ENCODE measurements at regions not wholly inside any gene's neighbourhood (a gene's known extent, or its start where the extent isn't known, plus 50 kb on each side); places are given as distances from the start of the nearest gene placed in this dataset.
"Not testable (repeated sequence)": the region's sequence is repeated elsewhere in the genome, so short reads cannot be mapped to it uniquely, and the experiment has no call there.

- Histone ChIP-seq H2AFZ (ENCODE audit: low read depth, low read length) (no peak overlapping the region), H3K9me3 (ENCODE audit: low read length) (no peaks in the 10 kb centered on the region), H3K27ac (ENCODE audit: low read length) (no peak overlapping the region), H3K9ac (ENCODE audit: low read length) (no peak overlapping the region), H3K79me2 (replicated peaks; ENCODE audit: insufficient read depth, low read length) (no peaks in the 10 kb centered on the region), H3K27me3 (ENCODE audit: insufficient read depth, low read depth, low read length) (no peaks in the 10 kb centered on the region), H3K4me3 (ENCODE audit: low read length) (no peak overlapping the region), H3K4me2 (ENCODE audit: low read length) (no peak overlapping the region), H4K20me1 (ENCODE audit: insufficient read depth) (no peaks in the 10 kb centered on the region), H3K9me2 (ENCODE audit: insufficient read depth, low read length) (no peaks in the 10 kb centered on the region), H3K36me3 (ENCODE audit: insufficient read depth, low read length) (no peaks in the 10 kb centered on the region), H3F3A (ENCODE audit: insufficient read depth, low read length, poor library complexity, severe bottlenecking) (no peaks in the 10 kb centered on the region)
- TF ChIP-seq RAD21 (conservative IDR thresholded peaks at IDR 0.05) (no peak), TAF1 (IDR thresholded peaks at IDR 0.05; ENCODE audit: low read depth) (no peak), POLR2AphosphoS5 (IDR thresholded peaks at IDR 0.05) (no peak), MXI1 (conservative IDR thresholded peaks at IDR 0.05; ENCODE audit: poor library complexity, severe bottlenecking) (no peak), EP300 (conservative IDR thresholded peaks at IDR 0.05; ENCODE audit: poor library complexity, severe bottlenecking) (no peak), EZH2 (IDR thresholded peaks at IDR 0.05; ENCODE audit: borderline replicate concordance, insufficient read depth, low read length, poor library complexity, severe bottlenecking) (no peak), SMC3 (conservative IDR thresholded peaks at IDR 0.05; ENCODE audit: poor library complexity) (no peak)
- TF ChIP-seq, protein P1, sequence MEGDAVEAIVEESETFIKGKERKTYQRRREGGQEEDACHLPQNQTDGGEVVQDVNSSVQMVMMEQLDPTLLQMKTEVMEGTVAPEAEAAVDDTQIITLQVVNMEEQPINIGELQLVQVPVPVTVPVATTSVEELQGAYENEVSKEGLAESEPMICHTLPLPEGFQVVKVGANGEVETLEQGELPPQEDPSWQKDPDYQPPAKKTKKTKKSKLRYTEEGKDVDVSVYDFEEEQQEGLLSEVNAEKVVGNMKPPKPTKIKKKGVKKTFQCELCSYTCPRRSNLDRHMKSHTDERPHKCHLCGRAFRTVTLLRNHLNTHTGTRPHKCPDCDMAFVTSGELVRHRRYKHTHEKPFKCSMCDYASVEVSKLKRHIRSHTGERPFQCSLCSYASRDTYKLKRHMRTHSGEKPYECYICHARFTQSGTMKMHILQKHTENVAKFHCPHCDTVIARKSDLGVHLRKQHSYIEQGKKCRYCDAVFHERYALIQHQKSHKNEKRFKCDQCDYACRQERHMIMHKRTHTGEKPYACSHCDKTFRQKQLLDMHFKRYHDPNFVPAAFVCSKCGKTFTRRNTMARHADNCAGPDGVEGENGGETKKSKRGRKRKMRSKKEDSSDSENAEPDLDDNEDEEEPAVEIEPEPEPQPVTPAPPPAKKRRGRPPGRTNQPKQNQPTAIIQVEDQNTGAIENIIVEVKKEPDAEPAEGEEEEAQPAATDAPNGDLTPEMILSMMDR (IDR thresholded peaks at IDR 0.05; ENCODE audit: poor library complexity, severe bottlenecking), result no peak
- TF ChIP-seq, protein P2, sequence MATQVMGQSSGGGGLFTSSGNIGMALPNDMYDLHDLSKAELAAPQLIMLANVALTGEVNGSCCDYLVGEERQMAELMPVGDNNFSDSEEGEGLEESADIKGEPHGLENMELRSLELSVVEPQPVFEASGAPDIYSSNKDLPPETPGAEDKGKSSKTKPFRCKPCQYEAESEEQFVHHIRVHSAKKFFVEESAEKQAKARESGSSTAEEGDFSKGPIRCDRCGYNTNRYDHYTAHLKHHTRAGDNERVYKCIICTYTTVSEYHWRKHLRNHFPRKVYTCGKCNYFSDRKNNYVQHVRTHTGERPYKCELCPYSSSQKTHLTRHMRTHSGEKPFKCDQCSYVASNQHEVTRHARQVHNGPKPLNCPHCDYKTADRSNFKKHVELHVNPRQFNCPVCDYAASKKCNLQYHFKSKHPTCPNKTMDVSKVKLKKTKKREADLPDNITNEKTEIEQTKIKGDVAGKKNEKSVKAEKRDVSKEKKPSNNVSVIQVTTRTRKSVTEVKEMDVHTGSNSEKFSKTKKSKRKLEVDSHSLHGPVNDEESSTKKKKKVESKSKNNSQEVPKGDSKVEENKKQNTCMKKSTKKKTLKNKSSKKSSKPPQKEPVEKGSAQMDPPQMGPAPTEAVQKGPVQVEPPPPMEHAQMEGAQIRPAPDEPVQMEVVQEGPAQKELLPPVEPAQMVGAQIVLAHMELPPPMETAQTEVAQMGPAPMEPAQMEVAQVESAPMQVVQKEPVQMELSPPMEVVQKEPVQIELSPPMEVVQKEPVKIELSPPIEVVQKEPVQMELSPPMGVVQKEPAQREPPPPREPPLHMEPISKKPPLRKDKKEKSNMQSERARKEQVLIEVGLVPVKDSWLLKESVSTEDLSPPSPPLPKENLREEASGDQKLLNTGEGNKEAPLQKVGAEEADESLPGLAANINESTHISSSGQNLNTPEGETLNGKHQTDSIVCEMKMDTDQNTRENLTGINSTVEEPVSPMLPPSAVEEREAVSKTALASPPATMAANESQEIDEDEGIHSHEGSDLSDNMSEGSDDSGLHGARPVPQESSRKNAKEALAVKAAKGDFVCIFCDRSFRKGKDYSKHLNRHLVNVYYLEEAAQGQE (IDR thresholded peaks at IDR 0.05; ENCODE audit: borderline replicate concordance), result no peak
Measured at GRCh38 chr18:78507217-78507616, 472.4 kb upstream of the SALL3 start.

GRCh38 chr18:78508228-78508824, 471.3 kb upstream of the SALL3 start:
- H3K9me3 ChIP-seq (ENCODE audit: low read length); H3K79me2 ChIP-seq (replicated peaks; ENCODE audit: insufficient read depth, low read length); H3K9ac ChIP-seq (ENCODE audit: low read length); H3K36me3 ChIP-seq (ENCODE audit: insufficient read depth, low read length); H4K20me1 ChIP-seq (ENCODE audit: insufficient read depth); H3K27ac ChIP-seq (ENCODE audit: low read length); H3K27me3 ChIP-seq (ENCODE audit: insufficient read depth, low read depth, low read length); H3F3A ChIP-seq (ENCODE audit: insufficient read depth, low read length, poor library complexity, severe bottlenecking); H3K4me2 ChIP-seq (ENCODE audit: low read length); H3K4me3 ChIP-seq (ENCODE audit: low read length); H3K9me2 ChIP-seq (ENCODE audit: insufficient read depth, low read length); H2AFZ ChIP-seq (ENCODE audit: low read depth, low read length): not testable (repeated sequence)

- no peaks in the 10 kb centered on the region for H3K27me3 ChIP-seq (ENCODE audit: insufficient read depth, low read depth, low read length)
- H3K36me3 ChIP-seq (ENCODE audit: insufficient read depth, low read length), result no peaks in the 10 kb centered on the region
- H4K20me1 ChIP-seq (ENCODE audit: insufficient read depth), result no peaks in the 10 kb centered on the region
- no peak overlapping the region for H3K4me3 ChIP-seq (ENCODE audit: low read length)
- H3F3A ChIP-seq (ENCODE audit: insufficient read depth, low read length, poor library complexity, severe bottlenecking), result no peaks in the 10 kb centered on the region
- no peak overlapping the region for H3K9ac ChIP-seq (ENCODE audit: low read length)
- no peak overlapping the region for H3K4me2 ChIP-seq (ENCODE audit: low read length)
- H3K79me2 ChIP-seq (replicated peaks; ENCODE audit: insufficient read depth, low read length), result no peaks in the 10 kb centered on the region
- H3K27ac ChIP-seq (ENCODE audit: low read length), result no peak overlapping the region
- no peaks in the 10 kb centered on the region for H3K9me3 ChIP-seq (ENCODE audit: low read length)
- no peaks in the 10 kb centered on the region for H3K9me2 ChIP-seq (ENCODE audit: insufficient read depth, low read length)
- no peak overlapping the region for H2AFZ ChIP-seq (ENCODE audit: low read depth, low read length)
- TF ChIP-seq POLR2AphosphoS5 (IDR thresholded peaks at IDR 0.05), result no peak
- no peak for TF ChIP-seq RAD21 (conservative IDR thresholded peaks at IDR 0.05)
- TF ChIP-seq MXI1 (conservative IDR thresholded peaks at IDR 0.05; ENCODE audit: poor library complexity, severe bottlenecking), result no peak
- TF ChIP-seq, protein P1 (IDR thresholded peaks at IDR 0.05; ENCODE audit: poor library complexity, severe bottlenecking), result no peak
- TF ChIP-seq SMC3 (conservative IDR thresholded peaks at IDR 0.05; ENCODE audit: poor library complexity), result no peak
- TF ChIP-seq, protein P2 (IDR thresholded peaks at IDR 0.05; ENCODE audit: borderline replicate concordance), result no peak
- TF ChIP-seq TAF1 (IDR thresholded peaks at IDR 0.05; ENCODE audit: low read depth), result no peak
- TF ChIP-seq EZH2 (IDR thresholded peaks at IDR 0.05; ENCODE audit: borderline replicate concordance, insufficient read depth, low read length, poor library complexity, severe bottlenecking), result no peak
- TF ChIP-seq EP300 (conservative IDR thresholded peaks at IDR 0.05; ENCODE audit: poor library complexity, severe bottlenecking), result no peak
Measured at GRCh38 chr18:78510091-78510490, 469.5 kb upstream of the SALL3 start.
